H9 (cell line): ENCODE measurements at regions not wholly inside any gene's neighbourhood (a gene's known extent, or its start where the extent isn't known, plus 50 kb on each side); places are given as distances from the start of the nearest gene placed in this dataset.

ENCODE experiments used
- DNase-seq: peaks from one replicate; pipeline ENCODE4 v3.0.0-alpha.2; 2017
- H2AFZ ChIP-seq: one replicate; pipeline ENCODE4 v1.6.1; 2013; ENCODE audit warnings: mild to moderate bottlenecking, low read length, control low read depth, moderate library complexity
- H2AK5ac ChIP-seq: 2 replicates; pipeline ENCODE4 v1.6.1; 2013; ENCODE audit warnings: low read length, control low read depth, mixed read lengths; ENCODE audit not compliant: insufficient read length
- H2BK120ac ChIP-seq: one replicate; pipeline ENCODE4 v1.6.1; 2013; ENCODE audit warnings: low read depth, mild to moderate bottlenecking, low read length, control low read depth, inconsistent platforms; ENCODE audit not compliant: poor library complexity, severe bottlenecking
- H2BK12ac ChIP-seq: 2 replicates; pipeline ENCODE4 v1.6.1; 2013; ENCODE audit warnings: low read length, control low read depth, mixed read lengths, low read depth; ENCODE audit not compliant: insufficient read length
- H2BK15ac ChIP-seq: 2 replicates; pipeline ENCODE4 v1.6.1; 2013; ENCODE audit warnings: low read depth, low read length, control low read depth
- H2BK20ac ChIP-seq: one replicate; pipeline ENCODE4 v1.6.1; 2013; ENCODE audit warnings: low read depth, mild to moderate bottlenecking, low read length, control low read depth, inconsistent platforms; ENCODE audit not compliant: poor library complexity, severe bottlenecking
- H2BK5ac ChIP-seq: 2 replicates; pipeline ENCODE4 v1.6.1; 2013; ENCODE audit warnings: low read length, control low read depth, mixed read lengths; ENCODE audit not compliant: insufficient read length
- H3K14ac ChIP-seq: 2 replicates; pipeline ENCODE4 v1.6.1; 2013; ENCODE audit warnings: low read length, control low read depth; ENCODE audit not compliant: insufficient read depth
- H3K18ac ChIP-seq: 2 replicates; pipeline ENCODE4 v1.6.1; 2013; ENCODE audit warnings: low read depth, mild to moderate bottlenecking, mixed read lengths, low read length, control low read depth; ENCODE audit not compliant: insufficient read length
- H3K23ac ChIP-seq: 2 replicates; pipeline ENCODE4 v1.6.1; 2013; ENCODE audit warnings: low read length, control low read depth, mixed read lengths, low read depth; ENCODE audit not compliant: insufficient read length
- H3K23me2 ChIP-seq: 2 replicates; pipeline ENCODE4 v1.6.1; 2013; ENCODE audit warnings: low read depth, mild to moderate bottlenecking, mixed read lengths, low read length, control low read depth; ENCODE audit not compliant: insufficient read length, poor library complexity, severe bottlenecking
- H3K27ac ChIP-seq: 2 replicates; pipeline ENCODE4 v1.5.1; 2013; ENCODE audit warnings: low read length, control low read depth, mixed read lengths, low read depth; ENCODE audit not compliant: insufficient read length
- H3K27me3 ChIP-seq: 2 replicates; pipeline ENCODE4 v1.6.1; 2013; ENCODE audit warnings: low read length, control low read depth, inconsistent platforms; ENCODE audit not compliant: insufficient read depth
- H3K4ac ChIP-seq: 2 replicates; pipeline ENCODE4 v1.6.1; 2013; ENCODE audit warnings: low read depth, mild to moderate bottlenecking, control low read depth, inconsistent platforms, low read length, moderate library complexity
- H3K4me1 ChIP-seq: 2 replicates; pipeline ENCODE4 v1.6.1; 2013; ENCODE audit warnings: low read length, control low read depth, inconsistent platforms; ENCODE audit not compliant: insufficient read depth
- H3K4me2 ChIP-seq: 2 replicates; pipeline ENCODE4 v1.6.1; 2013; ENCODE audit warnings: low read length, control low read depth, mixed read lengths; ENCODE audit not compliant: insufficient read length, insufficient read depth
- H3K56ac ChIP-seq: 2 replicates; pipeline ENCODE4 v1.6.1; 2013; ENCODE audit warnings: low read depth, mild to moderate bottlenecking, mixed read lengths, low read length, control low read depth; ENCODE audit not compliant: insufficient read length
- H3K79me1 ChIP-seq: 2 replicates; pipeline ENCODE4 v1.6.1; 2013; ENCODE audit warnings: low read depth, mild to moderate bottlenecking, moderate library complexity, low read length, control low read depth, inconsistent platforms; ENCODE audit not compliant: insufficient read depth, poor library complexity, severe bottlenecking
- H3K79me2 ChIP-seq: 2 replicates; pipeline ENCODE4 v1.6.1; 2013; ENCODE audit warnings: low read length, control low read depth, inconsistent platforms; ENCODE audit not compliant: insufficient read depth
- H3K9ac ChIP-seq: 2 replicates; pipeline ENCODE4 v1.6.1; 2013; ENCODE audit warnings: low read length, control low read depth, mixed read lengths; ENCODE audit not compliant: insufficient read length; ENCODE audit errors: extremely low read depth
- H3K9me3 ChIP-seq: one replicate; pipeline ENCODE4 v1.6.1; 2013; ENCODE audit warnings: low read depth, low read length, inconsistent platforms; ENCODE audit not compliant: control insufficient read depth
- H3T11ph ChIP-seq: one replicate; pipeline ENCODE4 v1.6.1; 2013; ENCODE audit warnings: mild to moderate bottlenecking, low read length, control low read depth, inconsistent platforms
- H4K20me1 ChIP-seq: one replicate; pipeline ENCODE4 v1.6.1; 2013; ENCODE audit not compliant: control insufficient read depth, insufficient read length, insufficient read depth
- H4K5ac ChIP-seq: 2 replicates; pipeline ENCODE4 v1.6.1; 2013; ENCODE audit warnings: low read depth, mild to moderate bottlenecking, mixed read lengths, low read length, control low read depth; ENCODE audit not compliant: insufficient read length
- H4K8ac ChIP-seq: replicated peaks from 2 replicates; pipeline ENCODE4 v1.6.1; 2013; ENCODE audit warnings: low read length, control low read depth, mixed read lengths, low read depth; ENCODE audit not compliant: insufficient read length
- H4K91ac ChIP-seq: 2 replicates; pipeline ENCODE4 v1.6.1; 2013; ENCODE audit warnings: low read depth, mild to moderate bottlenecking, moderate library complexity, mixed read lengths, low read length, control low read depth; ENCODE audit not compliant: insufficient read length
- H3K27ac Mint-ChIP-seq, 3 experiments: 2 replicates in 2 of 3; 3 replicates in 1 of 3; pipeline ENCODE4 v1.8.0; 2020 to 2021; ENCODE audit warnings: mixed read lengths in 3 of 3, mild to moderate bottlenecking in 1 of 3, moderate library complexity in 1 of 3
- H3K27me3 Mint-ChIP-seq: 2 replicates; pipeline ENCODE4 v1.8.0; 2021; ENCODE audit warnings: low read depth, mild to moderate bottlenecking, moderate library complexity, mixed read lengths
- H3K36me3 Mint-ChIP-seq, 3 experiments: 2 replicates in 2 of 3; 3 replicates in 1 of 3; pipeline ENCODE4 v1.8.0; 2020 to 2021; ENCODE audit warnings: low read depth in 3 of 3, mixed read lengths in 3 of 3; ENCODE audit not compliant: insufficient read depth in 1 of 3
- H3K4me1 Mint-ChIP-seq, 2 experiments: 2 replicates each; pipeline ENCODE4 v1.8.0; 2020; ENCODE audit warnings: mixed read lengths in 2 of 2
- H3K4me3 Mint-ChIP-seq, 2 experiments: 2 replicates in 1 of 2; 3 replicates in 1 of 2; pipeline ENCODE4 v1.8.0; 2020 to 2021; ENCODE audit warnings: mild to moderate bottlenecking in 2 of 2, mixed read lengths in 2 of 2, moderate library complexity in 1 of 2
- H3K9me3 Mint-ChIP-seq, 2 experiments: 2 replicates in 1 of 2; 3 replicates in 1 of 2; pipeline ENCODE4 v1.8.0; 2020; ENCODE audit warnings: mild to moderate bottlenecking in 2 of 2, mixed read lengths in 2 of 2, moderate library complexity in 1 of 2
- CTCF ChIP-seq: fragments of 200-600 bp; sonication (generic); conservative IDR thresholded peaks from 3 replicates; pipeline ENCODE4 v1.8.0; 2021; ENCODE audit warnings: antibody characterized with exemption, mild to moderate bottlenecking
- WGBS: extraction: QIAGEN DNeasy Blood & Tissue Kit; methylation state at CpG from one replicate; pipeline ENCODE4 v1.1.7; 2013; ENCODE audit warnings: missing lambda C conversion rate, low lambda C conversion rate, mixed read lengths; ENCODE audit not compliant: insufficient read length; ENCODE audit errors: extremely low coverage; 5-methylcytosine and 5-hydroxymethylcytosine counted together

GRCh38 chr10:128298587-128298986 lies 172.4 kb upstream of the MKI67 start:
- Histone ChIP-seq H2BK5ac (no peak overlapping the region), H3K4ac (no peak overlapping the region), H3K4me2 (no peak overlapping the region), H2BK120ac (no peak overlapping the region), H2BK20ac (no peak overlapping the region), H4K5ac (no peak overlapping the region), H3K4me1 (no peaks in the 10 kb centered on the region), H3K9ac (no peak overlapping the region), H2BK15ac (no peak overlapping the region), H3K14ac (no peak overlapping the region), H3K56ac (no peak overlapping the region), H3K79me2 (no peaks in the 10 kb centered on the region), H3K23me2 (no peaks in the 10 kb centered on the region), H3K18ac (no peak overlapping the region), H3K27ac (no peak overlapping the region), H4K20me1 (no peaks in the 10 kb centered on the region), H3K9me3 (peaks cover 5% of the 10 kb centered on the region), H3K79me1 (no peaks in the 10 kb centered on the region), H3K27me3 (no peaks in the 10 kb centered on the region), H4K91ac (no peak overlapping the region), H2AK5ac (no peak overlapping the region), H3K23ac (no peak overlapping the region), H3T11ph (no peak overlapping the region), H2AFZ (no peak overlapping the region), H2BK12ac (no peak overlapping the region), H4K8ac (no peak overlapping the region)
- H3K9me3 Mint-ChIP-seq = peaks cover 24 to 29% of the 10 kb centered on the region in 2 experiments
- WGBS = no CpG with 5 or more reads among the region's 4 CpGs
- H3K36me3 Mint-ChIP-seq = peaks cover 4 to 25% (median 14%) of the 10 kb centered on the region in 3 experiments; a peak in 6 of 7 replicates
- H3K27me3 Mint-ChIP-seq = peaks cover 14% of the 10 kb centered on the region
- no peak overlapping the region for H3K4me3 Mint-ChIP-seq
- TF ChIP-seq CTCF = no peak
- H3K4me1 Mint-ChIP-seq = no peaks in the 10 kb centered on the region
- H3K27ac Mint-ChIP-seq = no peak overlapping the region
- no peak for DNase-seq
